ENCODE measurements at regions not wholly inside any gene's neighbourhood (a gene's known extent, or its start where the extent isn't known, plus 50 kb on each side); places are given as distances from the start of the nearest gene placed in this dataset.

GRCh38 chr5:163706053-163706771 is 200.8 kb downstream of the MAT2B start:
- DNase-seq (no peak), ATAC-seq (ENCODE audit: low read depth) (no peak)
- Mint-ChIP-seq H3K27me3 (peaks cover 3% of the 10 kb centered on the region), H3K9me3 (ENCODE audit: insufficient read depth) (no peaks in the 10 kb centered on the region), H3K27ac (no peak overlapping the region), H3K4me3 (no peak overlapping the region), H3K4me1 (no peaks in the 10 kb centered on the region)
- WGBS (ENCODE audit: insufficient coverage): 87% methylated on average over 3 of the region's 4 CpGs
- no peak overlapping the region for H3K4me3 ChIP-seq (ENCODE audit: control extremely low read depth in 1 of 5, extremely low read depth in 1 of 5, insufficient read depth in 1 of 5, low read depth in 2 of 5, low read length in 4 of 5)
- no peaks in the 10 kb centered on the region for H3K79me2 ChIP-seq (ENCODE audit: control insufficient read depth, insufficient read depth, low read length)
- H3K27me3 ChIP-seq (replicated peaks in 1 of 4; ENCODE audit: control extremely low read depth in 1 of 4, control insufficient read depth in 3 of 4, insufficient read depth in 4 of 4, low read length in 3 of 4): no peaks in the 10 kb centered on the region
- no peak overlapping the region for H2AFZ ChIP-seq (ENCODE audit: insufficient read depth, low read depth, low read length, poor library complexity, severe bottlenecking)
- H3K36me3 ChIP-seq (replicated peaks in 1 of 2; ENCODE audit: control extremely low read depth in 1 of 2, control insufficient read depth in 1 of 2, extremely low read depth in 1 of 2, insufficient read depth in 2 of 2, low read length in 1 of 2): no peaks in the 10 kb centered on the region
- H3K9ac ChIP-seq (ENCODE audit: low read length): no peak overlapping the region
- TF ChIP-seq EZH2 (IDR thresholded peaks at IDR 0.05; ENCODE audit: borderline replicate concordance, insufficient read depth, low read depth, low read length, poor library complexity, severe bottlenecking) (no peak), CTCF (IDR thresholded peaks at IDR 0.05) (no peak)
- no peaks in the 10 kb centered on the region for H3K9me3 ChIP-seq (ENCODE audit: control extremely low read depth in 1 of 3, control insufficient read depth in 2 of 3, insufficient read depth in 1 of 3, low read length in 2 of 3)
- CTCF ChIA-PET: interaction anchor here (1.9 kb wide), 1 partner anchor 10 kb away, joined by 9 read pairs; no protein-coding TSS in a partner anchor
- intact Hi-C loops (cut with micrococcal nuclease): no loop called here
- H4K20me1 ChIP-seq (ENCODE audit: control insufficient read depth, insufficient read depth, low read length, poor library complexity, severe bottlenecking): no peaks in the 10 kb centered on the region
- POLR2A ChIA-PET: no interaction called here
- no peaks in the 10 kb centered on the region for H3K4me1 ChIP-seq (ENCODE audit: control insufficient read depth in 2 of 2, insufficient read depth in 2 of 2, low read length in 2 of 2)
- H3K4me2 ChIP-seq (replicated peaks; ENCODE audit: low read depth, low read length, poor library complexity, severe bottlenecking): no peak overlapping the region
- H3K27ac ChIP-seq (ENCODE audit: low read length in 2 of 2): no peak overlapping the region

- Histone ChIP-seq H3K79me2 (ENCODE audit: control insufficient read depth, insufficient read depth, low read length) (no peaks in the 10 kb centered on the region), H3K4me2 (replicated peaks; ENCODE audit: low read depth, low read length, poor library complexity, severe bottlenecking) (no peak overlapping the region), H4K20me1 (ENCODE audit: control insufficient read depth, insufficient read depth, low read length, poor library complexity, severe bottlenecking) (no peaks in the 10 kb centered on the region), H3K4me1 (ENCODE audit: control insufficient read depth in 2 of 2, insufficient read depth in 2 of 2, low read length in 2 of 2) (no peaks in the 10 kb centered on the region), H3K36me3 (replicated peaks in 1 of 2; ENCODE audit: control extremely low read depth in 1 of 2, control insufficient read depth in 1 of 2, extremely low read depth in 1 of 2, insufficient read depth in 2 of 2, low read length in 1 of 2) (no peaks in the 10 kb centered on the region), H2AFZ (ENCODE audit: insufficient read depth, low read depth, low read length, poor library complexity, severe bottlenecking) (no peak overlapping the region), H3K27ac (ENCODE audit: low read length in 2 of 2) (no peak overlapping the region), H3K27me3 (replicated peaks in 1 of 4; ENCODE audit: control extremely low read depth in 1 of 4, control insufficient read depth in 3 of 4, insufficient read depth in 4 of 4, low read length in 3 of 4) (no peaks in the 10 kb centered on the region), H3K4me3 (ENCODE audit: control extremely low read depth in 1 of 5, extremely low read depth in 1 of 5, insufficient read depth in 1 of 5, low read depth in 2 of 5, low read length in 4 of 5) (no peak overlapping the region), H3K9ac (ENCODE audit: low read length) (no peak overlapping the region), H3K9me3 (ENCODE audit: control extremely low read depth in 1 of 3, control insufficient read depth in 2 of 3, insufficient read depth in 1 of 3, low read length in 2 of 3) (peaks cover 0 to 2% (median 0%) of the 10 kb centered on the region in 3 donors)
- TF ChIP-seq CTCF (IDR thresholded peaks at IDR 0.05) (no peak), EZH2 (IDR thresholded peaks at IDR 0.05; ENCODE audit: borderline replicate concordance, insufficient read depth, low read depth, low read length, poor library complexity, severe bottlenecking) (no peak)
- Mint-ChIP-seq H3K4me1 (no peaks in the 10 kb centered on the region), H3K9me3 (ENCODE audit: insufficient read depth) (no peaks in the 10 kb centered on the region), H3K27me3 (peaks cover 9% of the 10 kb centered on the region), H3K4me3 (no peak overlapping the region), H3K27ac (no peak overlapping the region)
- ATAC-seq (ENCODE audit: low read depth) (no peak), DNase-seq (no peak)
- CTCF ChIA-PET: interaction anchor here (2.2 kb wide), 1 partner anchor 16 kb away, joined by 6 read pairs; no protein-coding TSS in a partner anchor
- POLR2A ChIA-PET: no interaction called here
- intact Hi-C loops (cut with micrococcal nuclease): no loop called here
Measured at GRCh38 chr5:163712011-163712410, 206.6 kb downstream of the MAT2B start.
